Adrenal gland (tissue), 9 donors: ENCODE measurements at regions not wholly inside any gene's neighbourhood (a gene's known extent, or its start where the extent isn't known, plus 50 kb on each side); places are given as distances from the start of the nearest gene placed in this dataset.
"Not testable (repeated sequence)": the region's sequence is repeated elsewhere in the genome, so short reads cannot be mapped to it uniquely, and the experiment has no call there.

Experiments
- DNase-seq, 7 donors: peaks; one replicate each; pipeline ENCODE4 v3.0.0-alpha.2; 2019 to 2020
- H3K27ac ChIP-seq, 5 donors: fragments of 200-600 bp; sonication (generic) in 4 of 5; 1 replicate in 3 of 5; 2 replicates in 2 of 5; pipeline versions ENCODE4 v1.5.1 to v1.8.0; 2016 to 2020; ENCODE audit warnings: mild to moderate bottlenecking in 1 of 5
- H3K27me3 ChIP-seq: fragments of 200-600 bp; 2 replicates; pipeline ENCODE4 v1.8.0; 2021
- H3K36me3 ChIP-seq, 2 donors: fragments of 200-600 bp; replicated peaks in 1 of 2; 1 replicate in 1 of 2; 2 replicates in 1 of 2; pipeline versions ENCODE4 v1.5.1 to v1.8.0; 2018 to 2022
- H3K4me1 ChIP-seq, 2 donors: fragments of 200-600 bp; replicated peaks in 1 of 2; 1 replicate in 1 of 2; 2 replicates in 1 of 2; pipeline versions ENCODE4 v1.5.1 to v1.8.0; 2018 to 2021
- H3K4me3 ChIP-seq, 4 donors: fragments of 200-600 bp; sonication (generic) in 3 of 4; one replicate each; pipeline ENCODE4 v1.5.1; 2016 to 2018
- H3K9me3 ChIP-seq, 3 donors: fragments of 200-600 bp; sonication (generic) in 1 of 3; replicated peaks in 1 of 3; 1 replicate in 2 of 3; 2 replicates in 1 of 3; pipeline versions ENCODE4 v1.5.1 to v1.8.0; 2016 to 2021
- POLR2A ChIP-seq, 2 donors: fragments of 450-650 bp; IDR thresholded peaks; one replicate each; pipeline ENCODE4 v1.6.1; 2017; ENCODE audit warnings: antibody characterized with exemption in 2 of 2, mild to moderate bottlenecking in 2 of 2, moderate library complexity in 1 of 2
- WGBS, 4 donors: extraction: QIAGEN DNeasy Blood & Tissue Kit in 2 of 4; methylation state at CpG; one replicate each; pipeline versions ENCODE4 v1.1.5 to v1.1.7; 2013 to 2017; 5-methylcytosine and 5-hydroxymethylcytosine counted together
- intact Hi-C, 2 donors: fragments of 100-400 bp; cut with DNase I; formaldehyde crosslinking; loops; one replicate each; pipeline versions ENCODE4 v1.14.1 to v1.15.0; 2022 to 2023
- TF ChIP-seq, protein P1 (sequence below), 6 experiments: fragments of 450-650 bp in 4 of 6; fragments of 200-600 bp in 2 of 6; sonication (generic) in 1 of 6; IDR thresholded peaks; 1 replicate in 5 of 6; 2 replicates in 1 of 6; pipeline versions ENCODE4 v1.5.1 to v1.8.0; 2016 to 2021; ENCODE audit warnings: antibody characterized with exemption in 6 of 6, mild to moderate bottlenecking in 2 of 6, moderate library complexity in 1 of 6
- donor health status: healthy with polysubstance abuse.
- donor health status: Bipolar disorder and iron deficiency.
- donor health status: DM: yes; HTN: yes; CAD: no.
- donor health status: DM: no; HTN: no; CAD: no.
- donor health status: DM: no; HTN: no; CAD: no.

- no peak overlapping the region for H3K27ac ChIP-seq
- TF ChIP-seq POLR2A (IDR thresholded peaks at IDR 0.05), result no peak
- TF ChIP-seq, protein P1, sequence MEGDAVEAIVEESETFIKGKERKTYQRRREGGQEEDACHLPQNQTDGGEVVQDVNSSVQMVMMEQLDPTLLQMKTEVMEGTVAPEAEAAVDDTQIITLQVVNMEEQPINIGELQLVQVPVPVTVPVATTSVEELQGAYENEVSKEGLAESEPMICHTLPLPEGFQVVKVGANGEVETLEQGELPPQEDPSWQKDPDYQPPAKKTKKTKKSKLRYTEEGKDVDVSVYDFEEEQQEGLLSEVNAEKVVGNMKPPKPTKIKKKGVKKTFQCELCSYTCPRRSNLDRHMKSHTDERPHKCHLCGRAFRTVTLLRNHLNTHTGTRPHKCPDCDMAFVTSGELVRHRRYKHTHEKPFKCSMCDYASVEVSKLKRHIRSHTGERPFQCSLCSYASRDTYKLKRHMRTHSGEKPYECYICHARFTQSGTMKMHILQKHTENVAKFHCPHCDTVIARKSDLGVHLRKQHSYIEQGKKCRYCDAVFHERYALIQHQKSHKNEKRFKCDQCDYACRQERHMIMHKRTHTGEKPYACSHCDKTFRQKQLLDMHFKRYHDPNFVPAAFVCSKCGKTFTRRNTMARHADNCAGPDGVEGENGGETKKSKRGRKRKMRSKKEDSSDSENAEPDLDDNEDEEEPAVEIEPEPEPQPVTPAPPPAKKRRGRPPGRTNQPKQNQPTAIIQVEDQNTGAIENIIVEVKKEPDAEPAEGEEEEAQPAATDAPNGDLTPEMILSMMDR (IDR thresholded peaks at IDR 0.05), result no peak
- no peaks in the 10 kb centered on the region for H3K9me3 ChIP-seq
- intact Hi-C loops, result no loop called here
- H3K27me3 ChIP-seq, result no peaks in the 10 kb centered on the region
- no peaks in the 10 kb centered on the region for H3K36me3 ChIP-seq
- 57 to 76% (median 73%) methylated on average over 2 of the region's 2 CpGs for WGBS, 4 donors
- H3K4me1 ChIP-seq, result no peaks in the 10 kb centered on the region
- DNase-seq, result no peak
- H3K4me3 ChIP-seq, result no peak overlapping the region
Observed at GRCh38 chr11:133639408-133639807, 107.1 kb upstream of the OPCML start.

DNA sequence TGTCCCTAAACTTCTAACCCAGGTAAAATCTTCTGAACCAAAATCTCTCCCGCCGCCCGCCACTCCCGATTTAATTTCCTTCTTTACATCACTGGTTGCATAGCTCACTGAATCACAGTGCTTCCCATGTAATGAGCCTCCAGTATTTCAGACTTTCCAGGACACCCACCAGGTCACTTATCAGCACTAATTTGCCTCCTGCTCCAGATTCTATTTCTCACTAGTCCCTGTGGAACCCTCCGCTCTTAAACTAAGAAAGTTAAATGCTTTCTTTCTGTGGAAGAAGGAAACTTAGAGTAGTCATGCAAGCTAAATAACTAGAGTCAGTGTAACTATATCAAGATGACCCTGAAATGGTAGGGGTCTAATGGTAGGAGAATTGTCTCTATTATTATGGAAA lies 106.6 kb upstream of the OPCML start:
- no peak for DNase-seq
- Histone ChIP-seq H3K4me3 (no peak overlapping the region), H3K9me3 (no peaks in the 10 kb centered on the region), H3K27ac (no peak overlapping the region), H3K27me3 (no peaks in the 10 kb centered on the region), H3K4me1 (no peaks in the 10 kb centered on the region), H3K36me3 (no peaks in the 10 kb centered on the region)
- WGBS, 4 donors, result 79 to 98% (median 91%) methylated on average over 5 of the region's 5 CpGs
- TF ChIP-seq, protein P1 (IDR thresholded peaks at IDR 0.05), result no peak
- TF ChIP-seq POLR2A (IDR thresholded peaks at IDR 0.05), result no peak
- intact Hi-C loops, result no loop called here

GRCh38 chr11:133636711-133637355 lies 104.5 kb upstream of the OPCML start:
- intact Hi-C loops, result no loop called here

DNA sequence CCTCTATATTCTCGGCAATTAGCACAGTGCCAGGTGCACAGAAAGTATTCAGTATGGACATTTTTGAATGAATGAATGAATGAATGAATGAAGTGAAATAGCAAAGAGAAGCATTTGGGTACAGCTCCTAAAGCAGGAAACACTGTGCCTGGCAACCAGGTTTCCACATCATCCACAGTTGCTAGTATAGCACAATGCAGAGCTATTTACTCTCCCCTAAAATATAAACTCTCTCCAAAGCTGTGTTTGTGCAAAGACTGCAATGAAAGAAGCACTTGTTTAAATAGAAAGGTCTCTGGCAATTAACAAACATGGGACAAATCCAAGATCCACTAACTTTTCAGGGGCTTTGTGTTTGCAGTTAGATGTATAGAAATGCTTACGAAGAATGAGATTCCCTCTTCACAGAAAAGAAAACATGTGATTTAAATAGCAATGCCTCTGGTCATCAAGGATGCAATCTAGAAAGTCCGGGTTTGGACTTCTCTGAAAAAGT lies 103.0 kb upstream of the OPCML start:
- intact Hi-C loops, result no loop called here
- H3K36me3 ChIP-seq, result no peaks in the 10 kb centered on the region
- H3K4me3 ChIP-seq, result no peak overlapping the region
- 53 to 65% (median 55%) methylated on average over 3 of the region's 3 CpGs for WGBS, 4 donors
- TF ChIP-seq, protein P1 (IDR thresholded peaks at IDR 0.05), result no peak
- TF ChIP-seq POLR2A (IDR thresholded peaks at IDR 0.05), result no peak
- no peaks in the 10 kb centered on the region for H3K27me3 ChIP-seq
- no peaks in the 10 kb centered on the region for H3K4me1 ChIP-seq
- no peak overlapping the region for H3K27ac ChIP-seq
- H3K9me3 ChIP-seq, result no peaks in the 10 kb centered on the region
- no peak for DNase-seq

More at GRCh38 chr11:133636711-133637355, 104.5 kb upstream of the OPCML start:
- H3K27me3 ChIP-seq, result no peaks in the 10 kb centered on the region
- no peaks in the 10 kb centered on the region for H3K4me1 ChIP-seq
- 45 to 58% (median 48%) methylated on average over 14 to 18 of the region's 18 CpGs for WGBS, 4 donors
- TF ChIP-seq POLR2A (IDR thresholded peaks at IDR 0.05), result no peak
- TF ChIP-seq, protein P1 (IDR thresholded peaks at IDR 0.05), result no peak
- no peaks in the 10 kb centered on the region for H3K36me3 ChIP-seq
- H3K4me3 ChIP-seq, result no peak overlapping the region
- DNase-seq, result no peak
- H3K27ac ChIP-seq, result no peak overlapping the region
- H3K9me3 ChIP-seq, result no peaks in the 10 kb centered on the region

- H3K4me1 ChIP-seq, H3K27ac ChIP-seq, H3K4me3 ChIP-seq, H3K9me3 ChIP-seq, H3K27me3 ChIP-seq, DNase-seq, intact Hi-C loops, H3K36me3 ChIP-seq: not testable (repeated sequence)
- 62 to 70% (median 64%) methylated on average over 10 to 11 of the region's 11 CpGs for WGBS, 4 donors
Observed at GRCh38 chr11:133628371-133628770, 96.1 kb upstream of the OPCML start.
